ENCODE measurements at regions not wholly inside any gene's neighbourhood (a gene's known extent, or its start where the extent isn't known, plus 50 kb on each side); places are given as distances from the start of the nearest gene placed in this dataset.

DNA sequence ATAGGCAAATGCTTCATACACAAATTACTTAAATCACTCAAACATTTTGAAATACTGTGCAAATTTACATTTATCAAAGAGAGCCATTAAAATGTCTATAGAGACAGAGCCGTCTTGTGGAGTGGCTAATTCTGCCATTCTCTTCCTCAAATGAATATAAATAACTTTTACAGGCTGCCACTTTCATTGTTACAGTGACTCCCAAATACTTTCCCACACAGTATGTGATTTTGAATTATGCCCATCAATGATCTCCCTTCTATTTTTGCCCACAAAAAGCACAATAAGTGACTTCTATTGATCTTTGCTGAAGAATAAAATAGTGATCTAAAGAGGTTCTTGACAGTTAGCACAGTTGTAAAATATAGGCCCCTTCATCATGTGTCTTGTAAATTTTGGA is 1244.9 kb downstream of the PCDH17 start:
- Histone ChIP-seq H3K9me3 (ENCODE audit: control insufficient read depth, low read depth, low read length) (no peaks in the 10 kb centered on the region), H3K4me1 (ENCODE audit: control insufficient read depth, low read depth, low read length) (peaks cover 10% of the 10 kb centered on the region), H3K27ac (ENCODE audit: low read length) (no peak overlapping the region), H3K4me3 (ENCODE audit: low read length) (no peak overlapping the region), H3K27me3 (ENCODE audit: control insufficient read depth, insufficient read depth, low read length) (no peaks in the 10 kb centered on the region), H3K36me3 (ENCODE audit: control insufficient read depth, low read depth, low read length) (no peaks in the 10 kb centered on the region), H3K9ac (ENCODE audit: low read length) (no peak overlapping the region)

DNA sequence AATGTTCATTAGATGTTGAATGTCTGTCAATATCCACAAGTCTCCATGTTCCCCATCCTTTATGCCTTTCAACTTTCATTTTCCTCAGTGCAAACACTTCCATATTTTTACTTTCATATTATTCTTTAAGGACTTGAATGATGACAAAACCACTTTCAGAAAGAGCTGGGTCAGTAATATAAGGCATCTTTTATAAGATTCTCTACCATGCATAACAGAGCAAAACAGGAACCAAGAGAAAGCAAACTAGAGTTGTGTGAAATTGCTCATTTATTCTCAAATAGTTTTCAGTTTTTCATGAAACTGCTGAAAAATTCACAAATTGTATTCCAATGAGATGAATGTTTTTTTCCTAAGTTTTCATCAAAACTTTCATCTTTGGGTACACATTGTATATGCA is 1247.6 kb downstream of the PCDH17 start:
- H3K27me3 ChIP-seq (ENCODE audit: control insufficient read depth, insufficient read depth, low read length): no peaks in the 10 kb centered on the region
- H3K9me3 ChIP-seq (ENCODE audit: control insufficient read depth, low read depth, low read length): no peaks in the 10 kb centered on the region
- H3K9ac ChIP-seq (ENCODE audit: low read length): no peak overlapping the region
- H3K4me1 ChIP-seq (ENCODE audit: control insufficient read depth, low read depth, low read length): peaks cover 17% of the 10 kb centered on the region
- no peak overlapping the region for H3K27ac ChIP-seq (ENCODE audit: low read length)
- H3K4me3 ChIP-seq (ENCODE audit: low read length): no peak overlapping the region
- no peaks in the 10 kb centered on the region for H3K36me3 ChIP-seq (ENCODE audit: control insufficient read depth, low read depth, low read length)

DNA sequence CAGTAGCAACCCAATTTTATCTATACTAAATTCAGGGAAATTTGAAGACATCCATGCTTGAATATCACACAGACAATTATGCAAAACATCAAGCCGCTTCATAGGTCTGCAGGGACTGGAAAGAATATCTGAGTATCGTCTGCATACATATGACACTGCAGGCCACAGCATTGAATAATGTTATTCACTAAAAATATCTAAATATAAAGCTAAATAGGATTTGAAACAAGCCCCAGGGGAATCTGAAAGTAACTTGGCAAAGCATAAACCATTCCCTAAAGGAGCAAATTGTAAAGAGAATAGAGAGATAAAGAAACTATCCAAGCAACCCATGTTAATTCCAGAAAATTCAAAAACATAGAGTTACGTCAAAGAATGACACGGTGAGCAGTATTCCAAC is 1251.0 kb downstream of the PCDH17 start:
- H3K27me3 ChIP-seq (ENCODE audit: control insufficient read depth, insufficient read depth, low read length): no peaks in the 10 kb centered on the region
- H3K4me3 ChIP-seq (ENCODE audit: low read length): no peak overlapping the region
- no peak overlapping the region for H3K9ac ChIP-seq (ENCODE audit: low read length)
- H3K27ac ChIP-seq (ENCODE audit: low read length): no peak overlapping the region
- H3K9me3 ChIP-seq (ENCODE audit: control insufficient read depth, low read depth, low read length): no peaks in the 10 kb centered on the region
- no peaks in the 10 kb centered on the region for H3K36me3 ChIP-seq (ENCODE audit: control insufficient read depth, low read depth, low read length)
- H3K4me1 ChIP-seq (ENCODE audit: control insufficient read depth, low read depth, low read length): peaks cover 16% of the 10 kb centered on the region

DNA sequence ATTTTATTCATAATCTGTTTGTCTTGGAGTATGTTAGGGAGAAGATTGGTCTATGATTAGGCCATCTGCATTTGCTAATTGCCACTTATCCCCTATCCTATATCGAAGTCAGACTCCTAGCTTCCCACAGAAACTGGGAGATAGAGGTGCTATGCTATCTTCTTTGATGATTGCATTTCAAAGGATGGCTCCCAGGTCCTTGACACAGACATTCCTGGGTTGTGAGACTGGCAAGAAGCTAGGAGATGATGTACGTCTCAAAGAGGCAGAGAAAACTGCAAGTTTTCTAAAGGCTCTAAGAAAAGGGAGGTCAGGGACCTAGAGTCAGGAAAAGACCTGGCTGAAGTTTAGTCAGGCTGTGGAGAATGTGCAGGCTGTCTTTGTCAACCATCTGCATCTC is 1251.9 kb downstream of the PCDH17 start:
- Histone ChIP-seq H3K9ac (ENCODE audit: low read length) (no peak overlapping the region), H3K36me3 (ENCODE audit: control insufficient read depth, low read depth, low read length) (no peaks in the 10 kb centered on the region), H3K27me3 (ENCODE audit: control insufficient read depth, insufficient read depth, low read length) (no peaks in the 10 kb centered on the region), H3K4me3 (ENCODE audit: low read length) (no peak overlapping the region), H3K9me3 (ENCODE audit: control insufficient read depth, low read depth, low read length) (no peaks in the 10 kb centered on the region), H3K27ac (ENCODE audit: low read length) (no peak overlapping the region), H3K4me1 (ENCODE audit: control insufficient read depth, low read depth, low read length) (peaks cover 16% of the 10 kb centered on the region)

DNA sequence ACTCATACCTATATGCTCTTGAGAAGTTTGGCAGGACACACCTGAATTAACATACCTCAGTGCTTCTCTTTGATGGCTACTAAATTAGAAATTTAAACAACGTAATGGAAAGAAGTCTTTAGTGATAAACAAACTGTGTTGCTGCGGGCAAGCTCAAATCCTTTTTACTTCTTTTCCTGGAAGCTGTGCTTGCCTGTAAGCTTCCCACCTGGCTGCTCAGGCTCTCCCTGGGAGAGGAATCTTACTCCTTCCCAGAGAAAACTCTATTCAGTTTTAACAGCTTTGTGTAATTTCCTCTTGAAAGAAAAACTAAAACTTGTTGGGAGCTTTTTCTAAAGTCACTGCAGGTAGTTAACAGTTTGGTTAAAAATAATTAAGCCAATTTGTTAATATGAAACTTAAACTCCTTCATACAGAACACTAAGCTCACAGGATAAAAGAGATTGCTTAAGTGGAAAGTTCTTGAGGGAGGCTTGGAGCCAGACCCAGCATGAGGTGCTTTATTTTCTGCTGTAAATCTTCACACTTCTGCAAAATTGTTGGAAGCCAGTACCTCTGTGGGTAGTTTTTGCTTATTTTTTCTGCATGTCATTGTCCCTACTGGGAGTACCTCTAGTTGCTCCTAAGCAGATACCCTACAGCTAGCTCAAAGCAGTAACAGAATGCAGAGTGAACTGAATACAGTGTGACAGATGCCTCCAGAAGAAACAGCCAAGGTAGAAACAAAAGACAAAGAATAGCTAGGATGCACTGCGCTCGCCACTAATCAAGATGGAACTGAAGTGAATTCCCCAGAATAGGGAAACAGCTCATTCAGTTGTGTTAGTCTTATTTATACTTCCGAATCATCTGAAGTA is 1253.0 kb downstream of the PCDH17 start:
- Histone ChIP-seq H3K9ac (ENCODE audit: low read length) (no peak overlapping the region), H3K9me3 (ENCODE audit: control insufficient read depth, low read depth, low read length) (no peaks in the 10 kb centered on the region), H3K4me1 (ENCODE audit: control insufficient read depth, low read depth, low read length) (peaks cover 16% of the 10 kb centered on the region), H3K27ac (ENCODE audit: low read length) (no peak overlapping the region), H3K4me3 (ENCODE audit: low read length) (no peak overlapping the region), H3K27me3 (ENCODE audit: control insufficient read depth, insufficient read depth, low read length) (no peaks in the 10 kb centered on the region), H3K36me3 (ENCODE audit: control insufficient read depth, low read depth, low read length) (no peaks in the 10 kb centered on the region)

DNA sequence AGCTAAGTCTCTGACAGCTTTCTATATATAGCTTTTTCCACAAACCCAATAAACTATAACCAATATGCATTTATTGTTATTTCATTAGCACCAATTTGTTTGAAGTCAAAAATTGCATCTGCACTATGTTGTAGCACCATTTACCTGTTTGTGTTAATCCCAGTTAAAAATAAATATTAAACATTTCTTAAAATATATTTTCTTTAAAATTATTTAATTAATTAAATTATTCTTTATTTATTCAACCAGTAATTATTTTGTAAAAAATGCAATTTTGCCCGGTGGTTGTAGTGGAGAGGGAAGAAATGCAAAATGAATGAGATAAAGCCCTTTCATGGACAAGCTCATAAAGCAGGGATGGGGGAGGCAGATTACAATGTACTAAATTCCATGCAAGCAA is 1257.9 kb downstream of the PCDH17 start:
- Histone ChIP-seq H3K9me3 (ENCODE audit: control insufficient read depth, low read depth, low read length) (no peaks in the 10 kb centered on the region), H3K36me3 (ENCODE audit: control insufficient read depth, low read depth, low read length) (no peaks in the 10 kb centered on the region), H3K9ac (ENCODE audit: low read length) (no peak overlapping the region), H3K4me3 (ENCODE audit: low read length) (no peak overlapping the region), H3K27me3 (ENCODE audit: control insufficient read depth, insufficient read depth, low read length) (no peaks in the 10 kb centered on the region), H3K4me1 (ENCODE audit: control insufficient read depth, low read depth, low read length) (peaks cover 5% of the 10 kb centered on the region), H3K27ac (ENCODE audit: low read length) (no peak overlapping the region)

DNA sequence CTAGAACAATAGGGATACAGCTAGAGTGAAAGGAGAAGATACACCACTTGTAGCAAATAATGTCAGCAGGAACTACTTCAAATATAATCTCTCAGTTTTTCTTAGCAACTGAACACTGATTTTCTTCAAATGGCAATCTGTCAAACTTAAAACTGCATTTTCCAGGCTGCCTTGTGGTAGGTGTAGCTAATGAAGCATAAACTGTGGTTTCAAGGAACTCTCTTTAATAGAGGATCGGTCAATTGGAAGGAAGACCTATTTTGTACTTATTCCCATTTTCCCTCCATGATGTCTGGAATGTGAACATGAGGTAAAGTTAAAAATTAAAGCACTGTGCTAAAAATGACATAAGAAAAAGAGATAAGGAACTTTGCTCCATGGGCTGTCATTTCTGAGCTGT is 1261.9 kb downstream of the PCDH17 start:
- Histone ChIP-seq H3K36me3 (ENCODE audit: control insufficient read depth, low read depth, low read length) (no peaks in the 10 kb centered on the region), H3K27me3 (ENCODE audit: control insufficient read depth, insufficient read depth, low read length) (no peaks in the 10 kb centered on the region), H3K4me1 (ENCODE audit: control insufficient read depth, low read depth, low read length) (no peaks in the 10 kb centered on the region), H3K27ac (ENCODE audit: low read length) (no peak overlapping the region), H3K4me3 (ENCODE audit: low read length) (no peak overlapping the region), H3K9me3 (ENCODE audit: control insufficient read depth, low read depth, low read length) (no peaks in the 10 kb centered on the region), H3K9ac (ENCODE audit: low read length) (no peak overlapping the region)

DNA sequence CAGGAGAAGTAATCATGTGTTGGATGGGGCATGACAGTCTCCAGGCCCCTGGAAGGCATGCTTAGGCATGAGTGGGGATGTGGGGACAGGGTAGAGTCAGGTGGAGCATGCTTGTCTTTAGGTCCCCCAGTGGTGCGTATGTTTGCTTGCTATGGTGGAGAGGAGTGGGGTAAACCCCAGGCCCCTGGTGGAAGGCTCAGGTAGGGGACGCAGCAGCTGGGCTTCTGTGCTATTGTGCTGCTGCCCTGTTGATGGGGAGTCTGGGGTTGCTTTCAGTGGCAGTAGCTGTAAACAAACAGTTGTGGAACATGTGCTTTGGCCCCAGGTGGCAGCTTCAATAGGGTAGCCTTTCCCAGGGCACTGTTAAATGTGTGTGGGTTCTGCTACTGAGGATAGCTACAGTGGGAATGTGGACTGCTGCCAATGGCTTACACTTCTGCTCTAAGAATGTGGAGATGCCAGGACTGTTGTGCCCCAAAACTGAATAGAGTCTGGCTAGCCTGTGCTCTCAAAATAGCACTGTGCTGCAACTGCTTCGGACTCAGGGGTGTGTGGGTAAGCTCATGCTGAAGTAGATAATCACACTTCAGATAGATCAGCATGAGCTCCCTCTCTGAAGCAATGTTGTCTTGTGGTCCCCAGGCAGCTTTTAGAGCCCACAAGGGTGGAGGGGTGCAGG is 1257.3 kb downstream of the DIAPH3 start:
- Histone ChIP-seq H3K4me3 (ENCODE audit: low read length) (no peak overlapping the region), H3K27ac (ENCODE audit: low read length) (no peak overlapping the region), H3K36me3 (ENCODE audit: control insufficient read depth, low read depth, low read length) (no peaks in the 10 kb centered on the region), H3K9me3 (ENCODE audit: control insufficient read depth, low read depth, low read length) (no peaks in the 10 kb centered on the region), H3K27me3 (ENCODE audit: control insufficient read depth, insufficient read depth, low read length) (no peaks in the 10 kb centered on the region), H3K9ac (ENCODE audit: low read length) (no peak overlapping the region), H3K4me1 (ENCODE audit: control insufficient read depth, low read depth, low read length) (no peaks in the 10 kb centered on the region)

DNA sequence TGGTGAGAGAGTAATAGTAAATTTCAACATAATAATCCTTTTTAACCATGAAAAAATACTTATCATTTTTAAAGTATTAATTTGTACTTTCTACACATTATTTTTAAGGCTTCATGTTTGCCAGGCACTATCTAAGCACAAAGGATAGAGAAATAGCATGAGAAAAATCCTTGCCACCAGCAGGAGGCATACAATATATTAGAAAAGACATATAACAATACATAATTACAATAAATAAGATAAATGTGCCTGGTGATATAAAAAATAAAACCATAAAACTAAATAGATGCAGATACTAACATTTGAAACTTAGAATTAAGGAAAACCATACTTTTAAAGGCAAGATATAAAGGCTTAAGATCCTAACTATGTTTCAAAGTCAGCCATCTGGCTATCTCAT is 1256.4 kb downstream of the DIAPH3 start:
- Histone ChIP-seq H3K4me1 (ENCODE audit: control insufficient read depth, low read depth, low read length) (no peaks in the 10 kb centered on the region), H3K4me3 (ENCODE audit: low read length) (no peak overlapping the region), H3K9ac (ENCODE audit: low read length) (no peak overlapping the region), H3K27ac (ENCODE audit: low read length) (no peak overlapping the region), H3K36me3 (ENCODE audit: control insufficient read depth, low read depth, low read length) (no peaks in the 10 kb centered on the region), H3K27me3 (ENCODE audit: control insufficient read depth, insufficient read depth, low read length) (no peaks in the 10 kb centered on the region), H3K9me3 (ENCODE audit: control insufficient read depth, low read depth, low read length) (no peaks in the 10 kb centered on the region)

DNA sequence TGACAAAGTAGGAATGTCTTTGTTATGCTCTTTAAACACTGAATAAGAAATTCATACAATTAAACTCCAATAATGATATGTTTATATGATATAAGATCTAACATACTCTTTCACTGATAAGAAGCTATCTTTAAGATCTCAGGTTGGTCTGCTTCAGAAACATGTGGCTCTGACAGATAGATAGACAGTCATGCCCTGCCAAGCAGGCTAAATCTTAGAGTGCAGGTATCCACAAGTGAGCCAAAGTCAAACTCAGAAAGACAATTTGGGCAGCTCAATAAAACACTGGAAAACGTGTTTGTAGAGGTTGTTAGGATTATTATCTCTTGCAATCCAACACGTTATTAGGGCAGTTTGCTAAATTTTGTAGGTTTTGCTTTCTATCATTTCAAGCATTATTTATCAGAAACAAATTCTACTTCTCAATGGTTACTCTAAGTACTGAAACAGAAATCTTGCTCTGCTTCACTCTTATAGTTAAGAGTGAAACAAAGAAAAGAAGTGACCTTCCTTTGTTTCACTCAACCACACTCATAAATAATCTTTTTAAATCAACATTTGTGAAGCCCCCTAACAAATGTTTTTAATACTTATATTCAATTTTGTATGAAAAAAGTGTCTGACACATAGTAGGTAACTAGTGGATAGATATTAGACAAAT is 1255.6 kb downstream of the DIAPH3 start:
- Histone ChIP-seq H3K4me1 (ENCODE audit: control insufficient read depth, low read depth, low read length) (no peaks in the 10 kb centered on the region), H3K36me3 (ENCODE audit: control insufficient read depth, low read depth, low read length) (no peaks in the 10 kb centered on the region), H3K9ac (ENCODE audit: low read length) (no peak overlapping the region), H3K4me3 (ENCODE audit: low read length) (no peak overlapping the region), H3K27me3 (ENCODE audit: control insufficient read depth, insufficient read depth, low read length) (no peaks in the 10 kb centered on the region), H3K9me3 (ENCODE audit: control insufficient read depth, low read depth, low read length) (no peaks in the 10 kb centered on the region), H3K27ac (ENCODE audit: low read length) (no peak overlapping the region)

DNA sequence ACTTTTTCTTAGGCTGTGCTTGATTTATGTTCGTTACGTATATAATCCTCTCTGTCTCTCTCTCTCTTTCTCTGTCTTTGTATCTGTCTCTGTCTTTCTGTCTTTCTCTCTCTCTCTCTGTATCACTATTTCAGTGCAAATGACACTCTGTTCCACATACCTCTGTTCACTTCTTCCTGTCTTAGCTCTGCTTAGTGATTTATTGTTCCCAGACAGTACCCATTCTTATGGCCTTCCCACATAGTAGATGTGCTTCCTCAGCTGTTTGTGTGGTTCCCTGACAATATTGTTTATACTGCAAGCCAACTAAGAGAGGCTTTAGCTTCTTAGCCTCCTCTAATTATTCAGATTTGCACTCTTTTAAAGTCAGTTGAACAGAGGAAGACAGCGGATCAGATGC is 1244.2 kb downstream of the DIAPH3 start:
- H3K9me3 ChIP-seq (ENCODE audit: control insufficient read depth, low read depth, low read length): no peaks in the 10 kb centered on the region
- H3K36me3 ChIP-seq (ENCODE audit: control insufficient read depth, low read depth, low read length): no peaks in the 10 kb centered on the region
- no peak overlapping the region for H3K9ac ChIP-seq (ENCODE audit: low read length)
- no peaks in the 10 kb centered on the region for H3K4me1 ChIP-seq (ENCODE audit: control insufficient read depth, low read depth, low read length)
- no peak overlapping the region for H3K4me3 ChIP-seq (ENCODE audit: low read length)
- H3K27me3 ChIP-seq (ENCODE audit: control insufficient read depth, insufficient read depth, low read length): no peaks in the 10 kb centered on the region
- H3K27ac ChIP-seq (ENCODE audit: low read length): no peak overlapping the region

Data from iPS-18a (cell line).